A673 (cell line): ENCODE measurements at regions not wholly inside any gene's neighbourhood (a gene's known extent, or its start where the extent isn't known, plus 50 kb on each side); places are given as distances from the start of the nearest gene placed in this dataset.

Experiments
- BruUV-seq: library from RNA; stranded (reverse); fragments of 400-500 nt; replicated peaks from 2 replicates; lab custom pipeline; 2021; lab: Mats Ljungman, UMichigan
- CTCF ChIA-PET: fragments of 300-600 bp; sonication (Branson Sonifier 250); formaldehyde crosslinking; loops from one replicate; lab custom pipeline; 2022; ENCODE audit warnings: antibody characterized with exemption; lab: Charles Lee
- POLR2A ChIA-PET: fragments of 300-600 bp; sonication (Branson Sonifier 250); formaldehyde crosslinking; loops from one replicate; lab custom pipeline; 2022; ENCODE audit warnings: antibody characterized with exemption; ENCODE audit not compliant: low non-redundant PET; lab: Charles Lee
- DNase-seq: peaks from one replicate; pipeline ENCODE4 v3.0.0-alpha.2; 2015; ENCODE audit warnings: low spot score
- H3K27ac ChIP-seq: fragments of 200-600 bp; sonication (generic); 2 replicates; pipeline ENCODE4 v1.5.1; 2016; ENCODE audit warnings: mixed run types, low read depth, mild to moderate bottlenecking, mixed read lengths, antibody characterized with exemption, low read length; ENCODE audit not compliant: poor library complexity, severe bottlenecking
- H3K27me3 ChIP-seq: fragments of 200-600 bp; sonication (generic); replicated peaks from 2 replicates; pipeline ENCODE4 v1.6.1; 2017; ENCODE audit warnings: mixed run types, low read depth, mild to moderate bottlenecking, mixed read lengths, antibody characterized with exemption, low read length; ENCODE audit not compliant: insufficient read depth, poor library complexity
- H3K36me3 ChIP-seq: fragments of 200-600 bp; sonication (generic); 2 replicates; pipeline ENCODE4 v1.6.1; 2016; ENCODE audit warnings: mixed run types, mild to moderate bottlenecking, mixed read lengths, antibody characterized with exemption, low read length; ENCODE audit not compliant: insufficient read depth, poor library complexity, severe bottlenecking
- H3K4me1 ChIP-seq: fragments of 200-600 bp; sonication (generic); 2 replicates; pipeline ENCODE4 v1.6.1; 2017; ENCODE audit warnings: mixed run types, mild to moderate bottlenecking, mixed read lengths, antibody characterized with exemption, low read length; ENCODE audit not compliant: insufficient read depth, poor library complexity, severe bottlenecking
- H3K4me3 ChIP-seq: fragments of 200-600 bp; sonication (generic); 2 replicates; pipeline ENCODE4 v1.5.1; 2016; ENCODE audit warnings: low read depth, mixed run types, mild to moderate bottlenecking, mixed read lengths, low read length; ENCODE audit not compliant: poor library complexity, severe bottlenecking
- H3K9me3 ChIP-seq: fragments of 200-600 bp; sonication (generic); 2 replicates; pipeline ENCODE4 v1.6.1; 2016; ENCODE audit warnings: mixed run types, low read depth, mild to moderate bottlenecking, mixed read lengths, antibody characterized with exemption, low read length; ENCODE audit not compliant: poor library complexity, severe bottlenecking
- CTCF ChIP-seq: fragments of 300-800, 200-600 bp; sonication (generic); conservative IDR thresholded peaks from 2 replicates; pipeline ENCODE4 v1.5.1; 2017; ENCODE audit warnings: low read depth, mild to moderate bottlenecking, antibody characterized with exemption, low read length, moderate library complexity, mixed read lengths
- EZH2 ChIP-seq: fragments of 200-600 bp; sonication (generic); IDR thresholded peaks from 2 replicates; pipeline ENCODE4 v1.6.1; 2017; ENCODE audit warnings: borderline replicate concordance, low read depth, mild to moderate bottlenecking, mixed read lengths, antibody characterized with exemption, low read length; ENCODE audit not compliant: poor library complexity, severe bottlenecking
- intact Hi-C: fragments of 100-400 bp; cut with micrococcal nuclease; formaldehyde crosslinking; loops from one replicate; pipeline ENCODE4 v1.10.0; 2022; ENCODE audit not compliant: unreplicated experiment

- BruUV-seq = no TSS peak
- no peak for DNase-seq
- Histone ChIP-seq H3K27ac (no peak overlapping the region), H3K9me3 (no peaks in the 10 kb centered on the region), H3K36me3 (no peaks in the 10 kb centered on the region), H3K4me3 (no peak overlapping the region), H3K4me1 (peaks cover 6% of the 10 kb centered on the region), H3K27me3 (no peaks in the 10 kb centered on the region)
- CTCF ChIA-PET = no interaction called here
- intact Hi-C loops = no loop called here
- TF ChIP-seq EZH2 (no peak), CTCF (no peak)
- POLR2A ChIA-PET = no interaction called here
Observed at GRCh38 chr11:130602641-130603334, 154.3 kb downstream of the ADAMTS15 start.

DNA sequence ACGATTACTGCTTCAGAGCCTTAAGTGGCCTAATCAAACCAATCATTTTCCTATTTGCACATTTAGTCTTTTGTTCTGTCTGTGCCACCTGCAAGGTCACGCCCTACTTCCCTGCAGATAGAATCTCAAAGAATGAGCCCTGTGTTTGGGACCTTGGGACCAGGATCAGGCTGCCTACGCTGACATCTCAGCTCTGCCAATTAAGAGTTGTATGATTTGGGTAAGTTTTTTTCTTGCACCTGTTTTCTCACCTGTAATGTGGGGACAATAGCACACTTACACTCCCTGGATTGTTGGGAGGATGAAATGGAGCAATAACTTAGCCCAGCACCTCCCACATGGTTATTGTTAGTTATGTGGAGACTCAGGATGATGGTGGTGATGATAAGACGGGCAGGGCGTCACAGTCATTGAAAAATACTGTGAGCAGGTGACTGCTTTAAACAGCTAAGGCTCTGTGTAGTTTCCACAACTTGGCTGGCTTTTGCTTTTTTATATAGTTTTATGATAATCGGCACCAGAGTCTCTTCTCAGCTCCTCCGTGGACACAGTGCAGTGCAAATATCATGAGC lies 155.0 kb downstream of the ADAMTS15 start:
- TF ChIP-seq CTCF = no peak
- no peak overlapping the region for H3K27ac ChIP-seq
- H3K4me3 ChIP-seq = no peak overlapping the region
- CTCF ChIA-PET = interaction anchor here (0.6 kb wide), 1 partner anchor 224 kb away, joined by 10 read pairs; no protein-coding TSS in a partner anchor
- DNase-seq = no peak
- no TSS peak for BruUV-seq
- peaks cover 6% of the 10 kb centered on the region for H3K4me1 ChIP-seq
- H3K9me3 ChIP-seq = no peaks in the 10 kb centered on the region
- no peaks in the 10 kb centered on the region for H3K36me3 ChIP-seq
- intact Hi-C loops = no loop called here
- H3K27me3 ChIP-seq = no peaks in the 10 kb centered on the region
- POLR2A ChIA-PET = no interaction called here

DNA sequence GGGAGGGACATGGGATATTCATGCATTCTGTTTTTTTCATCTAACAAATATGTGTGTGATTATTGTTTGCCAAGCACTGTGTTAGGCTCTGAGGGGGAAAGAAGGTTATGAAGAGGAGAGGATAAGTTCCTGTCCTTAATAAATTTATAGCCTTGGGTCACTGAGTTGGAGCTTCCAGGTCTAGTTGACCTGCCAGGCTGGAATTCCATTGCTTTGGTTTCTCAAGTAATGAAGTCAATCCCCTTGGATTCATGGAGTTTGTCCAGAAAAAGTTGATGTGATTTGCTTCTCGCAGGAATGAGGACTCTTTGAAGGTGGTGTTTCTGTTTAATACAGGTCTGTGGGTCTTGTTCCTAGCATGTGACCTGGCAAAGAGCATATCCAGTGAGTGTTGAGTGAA lies 156.2 kb downstream of the ADAMTS15 start:
- no peak for DNase-seq
- ChIA-PET CTCF (no interaction called here), POLR2A (no interaction called here)
- intact Hi-C loops = no loop called here
- no peaks in the 10 kb centered on the region for H3K27me3 ChIP-seq
- no peaks in the 10 kb centered on the region for H3K9me3 ChIP-seq
- BruUV-seq = no TSS peak
- H3K36me3 ChIP-seq = no peaks in the 10 kb centered on the region
- H3K4me3 ChIP-seq = no peak overlapping the region
- no peak overlapping the region for H3K27ac ChIP-seq
- peaks cover 6% of the 10 kb centered on the region for H3K4me1 ChIP-seq
- TF ChIP-seq EZH2 = no peak
- no peak for TF ChIP-seq CTCF
